ENCODE measurements at regions not wholly inside any gene's neighbourhood (a gene's known extent, or its start where the extent isn't known, plus 50 kb on each side); places are given as distances from the start of the nearest gene placed in this dataset.
"Not testable (repeated sequence)": the region's sequence is repeated elsewhere in the genome, so short reads cannot be mapped to it uniquely, and the experiment has no call there.

DNA sequence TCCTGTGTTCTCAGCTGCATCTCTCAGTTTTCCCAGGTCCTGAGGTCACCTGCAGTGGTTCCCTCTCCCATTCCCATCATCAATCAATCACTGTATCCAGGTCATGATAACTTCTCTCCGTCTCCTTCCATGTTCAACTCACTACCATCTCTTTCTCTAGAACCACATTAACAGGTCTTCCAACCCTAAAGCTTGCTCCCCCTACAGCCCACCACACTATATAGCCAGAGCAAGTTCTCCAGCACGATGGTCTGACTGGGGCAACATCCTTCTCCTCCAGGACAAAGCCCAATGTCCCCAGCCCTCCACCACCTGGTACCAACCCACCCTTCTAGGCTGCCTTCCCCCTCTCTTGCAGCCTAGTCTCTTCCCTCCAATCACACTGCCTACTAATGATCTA is 241.6 kb downstream of the CDK5RAP2 start:
- no peak for DNase-seq (ENCODE audit: low read depth in 2 of 3, low spot score in 2 of 3)

- no peak for DNase-seq (ENCODE audit: low read depth in 2 of 3, low spot score in 2 of 3)
Observed at GRCh38 chr9:120337131-120337530, 242.8 kb downstream of the CDK5RAP2 start.

- no peak for DNase-seq (ENCODE audit: low read depth in 2 of 3, low spot score in 2 of 3)
Observed at GRCh38 chr9:120336753-120337090, 243.2 kb downstream of the CDK5RAP2 start.

DNA sequence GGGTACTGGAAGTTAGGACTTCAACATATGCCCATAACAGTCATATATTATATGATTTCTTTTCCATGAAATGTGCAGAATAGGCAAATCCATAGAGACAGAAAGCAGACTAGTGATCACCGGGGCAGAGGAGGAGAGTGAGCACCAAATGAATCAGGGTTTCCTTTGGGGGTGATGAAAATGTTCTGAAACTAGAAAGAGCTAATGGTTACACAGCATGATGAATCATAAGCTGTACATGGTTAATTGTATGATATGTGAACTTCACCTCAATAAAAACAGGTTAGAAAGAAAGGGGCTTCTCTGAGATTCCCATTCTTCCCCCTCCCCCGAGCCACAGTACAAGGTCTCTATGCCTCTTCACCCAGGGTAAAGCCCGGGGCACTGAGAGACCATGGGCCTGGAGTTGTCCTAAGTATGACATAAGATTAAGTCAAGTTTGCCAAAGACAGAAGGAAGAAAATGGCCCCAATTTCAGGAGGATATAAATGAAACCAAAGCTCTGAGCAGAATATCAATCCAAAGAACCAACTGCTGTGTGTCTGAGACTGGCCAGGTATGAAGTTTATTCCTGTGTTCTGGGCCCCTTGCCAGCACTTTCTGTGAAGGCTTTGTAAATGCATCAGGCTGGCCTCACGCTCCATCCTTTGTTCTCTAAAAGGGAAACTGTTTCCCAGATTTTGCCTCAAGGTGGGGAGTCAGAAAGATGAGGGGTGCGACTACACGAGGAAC is 243.8 kb downstream of the CDK5RAP2 start:
- DNase-seq (ENCODE audit: low read depth in 2 of 3, low spot score in 2 of 3) = no peak

- no peak for DNase-seq (ENCODE audit: low read depth in 2 of 3, low spot score in 2 of 3)
Observed at GRCh38 chr9:120331913-120332312, 248.1 kb downstream of the CDK5RAP2 start.

- no peak for DNase-seq (ENCODE audit: low read depth in 2 of 3, low spot score in 2 of 3)
Observed at GRCh38 chr9:120330031-120330430, 249.9 kb downstream of the CDK5RAP2 start.

GRCh38 chr9:120327322-120327721 is 252.6 kb downstream of the CDK5RAP2 start:
- DNase-seq (ENCODE audit: low read depth in 2 of 3, low spot score in 2 of 3) = no peak

DNA sequence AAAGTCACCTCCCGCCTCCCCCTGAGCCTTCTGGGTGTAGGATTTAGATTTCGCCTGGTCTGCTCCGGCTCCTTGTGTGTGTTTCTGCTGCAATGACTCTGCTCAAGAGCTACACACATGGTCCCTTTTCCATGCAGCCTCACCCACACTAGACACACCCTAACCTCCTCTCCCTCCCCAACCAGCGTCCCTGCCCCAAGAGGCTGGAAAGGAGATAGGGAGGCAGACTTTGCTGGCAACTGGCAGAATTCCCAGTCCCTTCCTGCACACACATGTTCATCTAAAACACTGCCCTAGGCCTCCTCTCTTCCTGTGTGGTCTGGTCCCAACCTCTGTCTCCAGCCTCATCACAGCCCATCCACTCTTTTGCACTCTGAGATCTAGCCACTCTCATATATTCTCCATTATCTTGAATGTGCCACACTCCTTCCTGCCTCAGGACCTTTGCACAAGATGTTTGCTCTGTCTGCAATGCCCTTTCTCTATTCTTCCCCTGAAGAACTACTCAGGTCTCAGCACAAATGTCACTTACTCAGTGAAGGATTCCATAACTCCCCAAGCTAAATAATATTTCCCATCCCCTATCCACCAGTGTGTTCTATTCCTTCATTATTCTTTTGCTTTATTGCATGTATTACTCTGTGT is 253.8 kb downstream of the CDK5RAP2 start:
- DNase-seq (ENCODE audit: low read depth in 2 of 3, low spot score in 2 of 3) = no peak

GRCh38 chr9:120324996-120325642 is 254.8 kb downstream of the CDK5RAP2 start:
- DNase-seq (ENCODE audit: low read depth in 2 of 3, low spot score in 2 of 3) = no peak

GRCh38 chr9:120324461-120324860 is 255.5 kb downstream of the CDK5RAP2 start:
- DNase-seq (ENCODE audit: low read depth in 2 of 3, low spot score in 2 of 3) = no peak

GRCh38 chr9:120323125-120323524 is 256.8 kb downstream of the CDK5RAP2 start:
- DNase-seq (ENCODE audit: low read depth in 2 of 3, low spot score in 2 of 3) = no peak

DNA sequence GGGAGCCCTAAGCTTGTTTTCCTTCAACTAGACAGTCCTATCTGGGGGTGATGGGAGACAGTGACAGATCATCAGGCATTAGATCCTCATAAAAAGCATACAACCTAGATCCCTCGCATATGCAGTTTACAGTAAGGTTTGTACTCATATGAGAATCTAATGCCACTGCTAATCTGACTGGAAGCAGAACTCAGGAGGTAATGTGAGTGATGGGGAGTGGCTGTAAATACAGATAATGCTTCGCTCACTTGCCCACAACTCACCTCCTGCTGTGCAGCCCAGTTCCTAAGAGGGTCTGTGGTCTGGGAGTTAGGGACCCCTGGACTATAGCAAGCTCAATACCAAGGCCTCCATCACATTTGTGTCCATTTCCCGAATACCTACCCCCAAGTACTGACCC is 260.5 kb downstream of the CDK5RAP2 start:
- DNase-seq (ENCODE audit: low read depth in 2 of 3, low spot score in 2 of 3) = no peak

DNA sequence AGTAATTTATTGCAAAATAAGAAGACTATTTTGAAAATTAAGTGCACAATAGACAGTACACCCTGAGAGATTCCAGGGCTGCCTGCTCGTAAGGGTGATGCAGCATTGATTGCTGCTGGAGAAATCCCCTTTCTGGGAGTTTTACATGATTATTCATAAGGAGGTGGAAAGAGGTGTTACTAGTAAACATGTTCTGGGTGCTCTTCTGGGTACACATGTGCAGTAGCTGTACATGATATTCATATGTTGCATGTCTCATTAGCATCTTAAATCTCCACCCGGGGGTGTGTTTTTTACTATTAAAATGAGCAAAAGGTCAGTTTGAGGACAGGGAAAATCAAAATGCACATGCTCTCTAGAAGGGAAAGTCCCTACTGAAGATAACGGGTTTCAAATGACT is 264.8 kb downstream of the CDK5RAP2 start:
- DNase-seq (ENCODE audit: low read depth in 2 of 3, low spot score in 2 of 3) = no peak

GRCh38 chr9:120312031-120312430 is 267.9 kb downstream of the CDK5RAP2 start:
- DNase-seq (ENCODE audit: low read depth in 2 of 3, low spot score in 2 of 3) = no peak

GRCh38 chr9:120310035-120310434 is 269.9 kb downstream of the CDK5RAP2 start:
- DNase-seq (ENCODE audit: low read depth in 2 of 3, low spot score in 2 of 3) = no peak

GRCh38 chr9:120308495-120308894 is 271.5 kb downstream of the CDK5RAP2 start:
- DNase-seq (ENCODE audit: low read depth in 2 of 3, low spot score in 2 of 3) = no peak

- DNase-seq (ENCODE audit: low read depth in 2 of 3, low spot score in 2 of 3) = no peak
Observed at GRCh38 chr9:120307599-120307998, 272.4 kb downstream of the CDK5RAP2 start.

DNA sequence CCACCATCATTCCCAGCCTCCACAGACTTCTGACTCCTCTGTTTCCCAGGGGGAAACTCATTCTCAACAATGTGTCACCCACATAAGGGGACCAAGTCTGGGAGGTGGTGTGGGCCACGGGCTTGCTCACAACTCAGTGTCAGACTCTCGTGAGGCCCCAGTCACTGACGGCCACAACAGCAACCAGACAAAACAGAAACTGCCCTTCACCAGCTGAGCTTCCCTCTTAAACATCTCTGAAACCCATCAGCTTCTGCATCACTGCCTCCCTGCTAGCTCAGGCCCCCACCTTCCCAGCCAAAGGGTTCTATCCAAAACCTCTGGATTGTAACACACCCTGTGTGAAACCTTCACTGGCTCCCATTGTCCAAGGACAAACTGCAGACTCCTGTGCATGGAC is 273.4 kb downstream of the CDK5RAP2 start:
- no peak for DNase-seq (ENCODE audit: low read depth in 2 of 3, low spot score in 2 of 3)

DNA sequence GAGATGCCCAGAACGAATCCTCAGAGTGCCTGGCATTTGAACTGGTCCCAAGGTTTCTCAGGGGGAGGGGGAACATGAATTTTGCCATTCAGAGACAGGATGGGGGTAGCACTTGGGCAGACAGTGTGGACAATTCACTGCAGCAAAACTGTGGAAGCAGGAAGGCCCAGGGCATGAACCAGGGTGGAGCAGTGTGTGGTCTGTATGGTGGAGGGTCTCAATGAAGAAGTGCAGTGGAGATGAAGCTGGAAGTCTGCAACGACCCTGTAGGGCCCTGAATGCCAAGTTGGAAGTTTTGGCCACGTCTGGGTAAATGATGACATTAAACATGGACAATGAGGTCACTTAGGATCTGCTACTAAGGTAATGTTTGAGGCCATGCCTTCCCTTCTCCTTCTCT is 273.9 kb downstream of the CDK5RAP2 start:
- no peak for DNase-seq (ENCODE audit: low read depth in 2 of 3, low spot score in 2 of 3)

- not testable (repeated sequence) for DNase-seq (ENCODE audit: low read depth in 2 of 3, low spot score in 2 of 3)
Observed at GRCh38 chr9:120304896-120305295, 275.1 kb downstream of the CDK5RAP2 start.

DNA sequence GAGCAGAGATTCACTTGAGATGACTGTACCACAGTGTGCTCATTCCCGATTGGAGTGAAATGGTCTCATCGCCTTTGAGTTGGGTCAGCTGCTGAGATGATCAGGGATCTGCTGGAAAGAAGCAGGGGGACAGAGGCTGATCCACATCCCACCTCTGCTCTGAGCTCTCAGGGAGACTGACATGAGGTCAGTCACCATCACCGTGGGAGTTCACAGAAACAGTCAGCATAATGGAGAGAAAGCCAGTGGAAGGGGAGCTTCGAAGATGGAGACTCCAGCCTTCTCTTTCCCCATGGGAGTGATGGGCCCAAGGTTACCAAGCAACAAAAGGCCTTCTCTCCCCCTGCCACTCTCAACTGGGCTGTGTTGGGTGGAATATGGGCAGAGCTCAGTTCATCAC is 276.4 kb downstream of the CDK5RAP2 start:
- no peak for DNase-seq (ENCODE audit: low read depth in 2 of 3, low spot score in 2 of 3)

DNA sequence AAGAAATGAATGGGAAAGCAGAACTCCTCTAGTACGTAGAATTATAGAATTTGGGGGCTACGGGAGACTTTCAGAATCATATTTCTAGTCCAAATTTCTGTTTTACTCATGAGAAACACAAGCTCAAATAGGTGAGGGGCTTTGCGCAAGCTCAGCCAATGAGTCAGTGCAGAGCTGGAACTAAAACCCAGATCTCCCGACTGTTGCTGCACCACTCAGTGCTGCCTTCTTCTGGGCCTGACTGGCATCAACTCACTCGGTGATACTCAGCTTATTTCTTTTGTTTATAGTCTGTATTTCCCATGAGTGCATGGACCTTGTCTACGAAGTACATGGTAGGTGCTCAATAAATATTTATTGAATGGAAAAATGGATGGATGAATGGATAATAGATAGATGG is 280.2 kb downstream of the CDK5RAP2 start:
- DNase-seq (ENCODE audit: low read depth in 2 of 3, low spot score in 2 of 3) = no peak
